ENCODE measurements at regions not wholly inside any gene's neighbourhood (a gene's known extent, or its start where the extent isn't known, plus 50 kb on each side); places are given as distances from the start of the nearest gene placed in this dataset.

DNA sequence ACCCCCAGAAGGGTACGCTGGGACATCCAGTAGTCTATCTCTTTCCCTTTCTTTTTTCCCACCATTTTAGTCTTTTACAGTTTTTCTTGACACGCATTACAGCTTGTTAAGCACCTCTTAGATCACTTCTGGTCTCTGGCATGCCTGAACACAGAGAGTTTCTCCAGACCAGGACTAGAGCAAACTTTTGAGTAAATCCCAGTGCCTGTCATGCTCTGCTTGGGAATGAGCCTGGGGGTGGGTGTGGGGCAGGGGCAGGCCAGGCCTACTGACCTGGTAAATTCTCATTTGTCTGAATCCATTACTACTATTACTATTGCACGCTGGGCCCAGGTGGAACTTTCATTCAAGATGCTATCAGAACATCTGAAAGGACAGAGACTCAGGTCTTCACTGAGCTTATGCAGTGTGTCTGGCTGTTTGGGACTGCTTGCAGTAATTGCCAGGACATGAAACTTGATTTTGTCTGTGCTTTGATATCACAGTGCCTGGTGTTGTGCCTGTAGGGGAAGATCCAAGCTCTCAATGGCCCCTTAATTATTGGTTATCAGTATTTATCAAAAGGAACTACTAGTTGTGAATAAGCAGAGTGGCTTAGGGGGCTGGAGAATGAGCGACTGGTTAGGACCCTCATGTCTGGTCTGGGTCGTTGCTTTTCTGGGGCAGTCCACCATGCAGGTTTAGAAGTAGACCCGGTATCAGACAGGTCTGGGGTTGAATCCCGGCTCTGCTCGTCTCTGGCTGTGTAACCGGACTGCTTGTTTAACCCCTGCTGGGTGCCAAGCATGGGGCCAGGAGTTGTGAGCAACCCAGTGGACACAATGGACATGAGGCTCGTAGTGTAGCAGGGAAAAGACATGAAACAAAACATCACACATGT, 196.1 kb upstream of the TLE3 start:
- intact Hi-C loops (cut with micrococcal nuclease), result no loop called here
- Mint-ChIP-seq H3K27me3 (ENCODE audit: low read depth) (peaks cover 35% of the 10 kb centered on the region), H3K4me3 (ENCODE audit: low read depth) (no peak overlapping the region), H3K9me3 (no peaks in the 10 kb centered on the region), H3K4me1 (ENCODE audit: low read depth) (no peaks in the 10 kb centered on the region), H3K36me3 (ENCODE audit: low read depth) (no peaks in the 10 kb centered on the region), H3K27ac (no peak overlapping the region)
- DNase-seq (ENCODE audit: low spot score), result no peak

DNA sequence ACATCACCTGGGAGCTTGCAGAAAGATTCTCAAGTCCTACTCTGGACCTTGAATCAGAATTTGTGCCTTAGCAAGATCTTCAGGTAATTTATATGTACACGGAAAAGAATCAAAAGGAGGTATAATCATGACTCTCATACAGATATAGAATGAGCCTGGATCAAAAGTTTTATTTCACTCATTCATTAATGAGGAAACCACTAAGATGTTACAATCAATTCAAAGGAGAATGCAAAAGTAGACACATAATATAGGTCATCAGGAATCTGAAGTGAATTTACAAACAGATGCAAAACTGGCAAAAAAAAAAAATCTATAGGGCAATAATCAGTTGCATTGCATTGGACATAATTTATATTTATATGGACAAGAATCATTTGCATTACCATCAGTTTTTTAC, 195.4 kb upstream of the TLE3 start:
- Mint-ChIP-seq H3K9me3 (no peaks in the 10 kb centered on the region), H3K4me3 (ENCODE audit: low read depth) (no peak overlapping the region), H3K4me1 (ENCODE audit: low read depth) (no peaks in the 10 kb centered on the region), H3K27ac (no peak overlapping the region), H3K27me3 (ENCODE audit: low read depth) (peaks cover 36% of the 10 kb centered on the region), H3K36me3 (ENCODE audit: low read depth) (no peaks in the 10 kb centered on the region)
- DNase-seq (ENCODE audit: low spot score), result no peak
- intact Hi-C loops (cut with micrococcal nuclease), result no loop called here

DNA sequence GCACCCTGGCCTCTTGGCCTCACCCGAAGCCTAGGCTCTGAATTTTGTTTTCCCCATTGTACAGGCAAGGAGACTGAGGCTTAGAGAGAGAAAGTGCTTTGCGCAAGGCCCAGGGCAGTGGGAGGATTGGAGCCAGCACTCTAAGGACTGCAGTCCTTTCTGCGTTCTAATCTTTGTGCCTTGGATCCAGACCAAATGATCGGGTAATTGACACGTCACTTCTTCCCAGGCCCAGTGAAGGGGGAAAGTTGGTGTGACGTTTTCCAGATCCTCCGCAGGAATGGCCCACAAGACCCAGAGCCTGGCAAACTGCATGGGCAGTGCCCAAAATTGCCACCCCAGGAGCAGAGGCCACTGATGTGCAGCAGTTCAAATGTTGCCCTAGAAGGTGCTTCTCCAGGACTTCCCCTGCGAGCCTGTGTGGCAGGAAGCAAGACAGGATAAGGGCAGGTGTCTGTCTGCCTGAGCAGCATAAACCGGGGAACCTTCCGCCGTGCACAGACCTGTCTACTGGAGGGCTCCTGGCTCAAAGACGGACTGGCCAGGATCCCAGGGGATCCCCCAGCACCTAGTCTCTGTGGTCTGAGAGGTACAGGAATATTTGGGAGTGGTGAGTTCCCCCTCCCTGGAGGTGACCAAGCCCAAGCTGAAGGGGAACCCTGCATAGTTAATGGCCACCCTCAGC, 194.5 kb upstream of the TLE3 start:
- Mint-ChIP-seq H3K9me3 (no peaks in the 10 kb centered on the region), H3K36me3 (ENCODE audit: low read depth) (no peaks in the 10 kb centered on the region), H3K4me3 (ENCODE audit: low read depth) (no peak overlapping the region), H3K27ac (no peak overlapping the region), H3K27me3 (ENCODE audit: low read depth) (peaks cover 35% of the 10 kb centered on the region), H3K4me1 (ENCODE audit: low read depth) (no peaks in the 10 kb centered on the region)
- no peak for DNase-seq (ENCODE audit: low spot score)
- intact Hi-C loops (cut with micrococcal nuclease), result no loop called here

DNA sequence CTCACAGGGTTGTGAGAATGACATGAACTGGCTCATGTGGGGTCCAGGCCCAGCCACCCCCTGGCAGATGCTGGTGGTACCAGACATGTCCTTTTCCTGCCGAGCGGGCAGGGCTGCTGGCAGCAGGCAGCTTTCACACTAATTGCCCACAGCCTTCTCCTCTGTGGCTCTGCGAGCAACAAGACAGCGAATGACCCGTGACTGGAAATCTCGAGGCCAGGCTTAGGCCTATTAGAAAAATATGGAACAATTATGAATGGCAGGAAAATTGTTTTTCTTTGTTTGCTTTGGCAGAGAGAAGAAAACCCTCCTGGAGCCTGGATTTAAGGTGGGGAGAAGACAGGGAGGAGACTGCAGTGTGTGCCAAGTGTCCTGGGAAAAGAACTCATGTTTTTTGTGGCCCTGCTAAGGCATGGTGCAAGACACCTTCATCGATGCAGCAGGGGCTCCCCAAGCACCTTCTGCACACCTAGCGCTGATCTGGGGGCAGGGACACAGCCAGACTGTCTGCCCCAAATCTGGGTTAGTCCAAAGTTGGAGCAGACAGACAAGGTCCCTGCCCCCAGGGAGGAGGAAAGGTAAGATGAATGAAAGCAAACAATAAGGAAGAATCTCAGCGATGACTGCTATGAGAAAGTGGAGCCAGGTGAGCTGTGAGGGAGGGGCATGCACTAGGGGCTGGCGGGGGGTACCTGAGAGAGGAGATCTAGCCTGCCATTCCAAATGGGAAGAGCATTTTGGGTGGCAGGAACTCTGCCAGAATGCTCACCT, 193.8 kb upstream of the TLE3 start:
- Mint-ChIP-seq H3K36me3 (ENCODE audit: low read depth) (no peaks in the 10 kb centered on the region), H3K4me3 (ENCODE audit: low read depth) (no peak overlapping the region), H3K4me1 (ENCODE audit: low read depth) (no peaks in the 10 kb centered on the region), H3K27me3 (ENCODE audit: low read depth) (peaks cover 30% of the 10 kb centered on the region), H3K9me3 (no peaks in the 10 kb centered on the region), H3K27ac (no peak overlapping the region)
- intact Hi-C loops (cut with micrococcal nuclease), result no loop called here
- no peak for DNase-seq (ENCODE audit: low spot score)

DNA sequence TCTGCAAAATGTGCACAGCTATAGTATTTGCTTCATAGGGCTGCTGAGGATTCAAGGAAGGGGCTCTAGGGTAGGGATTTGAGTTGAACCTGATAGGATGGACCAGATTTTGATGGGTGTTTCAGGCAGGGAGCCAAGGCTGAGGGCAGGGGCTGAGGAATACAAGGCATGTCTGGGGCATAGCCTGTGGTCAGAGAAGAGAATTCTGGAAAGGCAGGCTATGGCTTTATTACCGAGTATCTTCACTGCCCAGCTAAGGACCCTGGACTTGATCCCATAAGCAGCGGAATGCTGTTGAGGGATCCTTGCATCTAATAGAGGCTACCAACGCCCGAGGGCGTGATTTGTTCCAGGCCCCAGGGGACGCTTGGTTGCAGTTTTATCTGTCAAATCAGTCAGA, 193.0 kb upstream of the TLE3 start:
- no peak for DNase-seq (ENCODE audit: low spot score)
- H3K4me3 Mint-ChIP-seq (ENCODE audit: low read depth), result no peak overlapping the region
- no peaks in the 10 kb centered on the region for H3K36me3 Mint-ChIP-seq (ENCODE audit: low read depth)
- H3K9me3 Mint-ChIP-seq, result no peaks in the 10 kb centered on the region
- no peak overlapping the region for H3K27ac Mint-ChIP-seq
- peaks cover 27% of the 10 kb centered on the region for H3K27me3 Mint-ChIP-seq (ENCODE audit: low read depth)
- no peaks in the 10 kb centered on the region for H3K4me1 Mint-ChIP-seq (ENCODE audit: low read depth)
- intact Hi-C loops (cut with micrococcal nuclease), result no loop called here

DNA sequence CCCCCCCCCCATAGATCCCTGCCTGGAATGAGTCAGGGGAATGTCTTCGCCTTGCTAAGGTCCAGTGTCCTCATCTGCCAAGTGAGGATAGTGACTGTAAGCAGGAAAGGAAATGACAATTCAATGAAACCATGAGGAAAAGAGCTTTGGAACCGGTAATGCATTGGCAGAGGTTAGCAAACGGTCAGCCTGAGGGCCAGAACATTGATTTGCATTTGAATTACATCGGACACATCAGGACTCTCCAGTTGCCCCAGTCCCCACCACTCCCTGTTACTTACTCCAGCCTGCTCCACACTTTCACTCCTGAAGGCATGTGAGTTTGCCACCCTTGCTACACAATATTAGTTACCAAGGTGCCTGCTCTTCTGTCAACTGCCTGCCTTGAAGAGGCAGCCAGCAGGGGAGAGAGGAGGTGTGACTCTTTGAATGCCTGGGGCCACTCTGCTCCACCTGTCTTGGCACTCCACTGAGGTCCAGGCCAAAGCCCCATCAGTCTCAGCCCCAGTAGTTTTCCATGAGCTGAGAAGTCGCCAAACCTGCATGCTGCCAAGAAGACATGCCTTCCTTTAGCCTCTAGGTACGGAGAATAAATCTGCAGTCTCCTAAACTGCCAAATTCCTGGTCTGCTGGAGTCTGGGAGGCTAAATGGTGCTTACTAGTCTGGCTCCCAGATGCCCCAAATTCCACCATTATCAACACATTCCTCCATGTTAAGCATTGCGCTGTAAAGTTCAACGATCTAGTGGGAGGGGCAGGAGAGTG, 191.7 kb upstream of the TLE3 start:
- H3K36me3 Mint-ChIP-seq (ENCODE audit: low read depth), result no peaks in the 10 kb centered on the region
- H3K27ac Mint-ChIP-seq, result no peak overlapping the region
- no peak overlapping the region for H3K4me3 Mint-ChIP-seq (ENCODE audit: low read depth)
- no peaks in the 10 kb centered on the region for H3K4me1 Mint-ChIP-seq (ENCODE audit: low read depth)
- no peaks in the 10 kb centered on the region for H3K9me3 Mint-ChIP-seq
- intact Hi-C loops (cut with micrococcal nuclease), result no loop called here
- no peak for DNase-seq (ENCODE audit: low spot score)
- H3K27me3 Mint-ChIP-seq (ENCODE audit: low read depth), result peaks cover 22% of the 10 kb centered on the region

DNA sequence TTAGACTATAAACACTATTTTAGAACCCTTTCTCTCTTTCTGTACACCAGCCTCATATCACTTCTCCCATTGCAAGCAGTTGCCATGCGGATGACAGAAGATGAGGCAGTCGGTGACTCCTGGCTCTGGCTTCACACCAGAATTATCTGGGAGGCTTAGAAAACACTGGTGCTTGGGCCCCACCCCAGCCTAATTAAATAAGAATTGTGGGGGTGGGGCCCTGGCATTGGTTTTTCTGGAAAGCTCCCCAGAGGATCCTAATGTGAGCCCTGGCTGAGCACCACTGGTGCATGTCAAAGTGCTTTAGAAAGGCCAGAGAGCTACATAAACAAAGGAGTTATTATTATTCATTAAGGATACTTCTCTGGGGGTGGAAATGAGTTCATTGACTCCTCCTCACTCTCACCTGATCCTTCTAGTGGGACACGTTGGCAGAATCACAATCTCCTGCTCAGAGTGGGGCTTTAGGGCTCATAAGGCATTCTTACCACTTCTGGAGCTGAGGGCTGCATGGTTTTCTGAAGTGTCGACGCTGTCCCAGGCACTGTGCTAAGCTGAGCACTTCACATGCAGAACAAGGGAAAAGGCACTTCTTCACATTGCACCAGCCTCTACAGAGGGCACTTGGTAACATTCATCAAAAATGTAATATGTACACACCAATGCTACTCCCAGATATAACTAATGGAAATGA, 188.5 kb upstream of the TLE3 start:
- no peaks in the 10 kb centered on the region for H3K9me3 Mint-ChIP-seq
- no peak overlapping the region for H3K27ac Mint-ChIP-seq
- no peaks in the 10 kb centered on the region for H3K36me3 Mint-ChIP-seq (ENCODE audit: low read depth)
- peaks cover 4% of the 10 kb centered on the region for H3K4me1 Mint-ChIP-seq (ENCODE audit: low read depth)
- H3K4me3 Mint-ChIP-seq (ENCODE audit: low read depth), result no peak overlapping the region
- DNase-seq (ENCODE audit: low spot score), result no peak
- peaks cover 25% of the 10 kb centered on the region for H3K27me3 Mint-ChIP-seq (ENCODE audit: low read depth)
- intact Hi-C loops (cut with micrococcal nuclease), result no loop called here

DNA sequence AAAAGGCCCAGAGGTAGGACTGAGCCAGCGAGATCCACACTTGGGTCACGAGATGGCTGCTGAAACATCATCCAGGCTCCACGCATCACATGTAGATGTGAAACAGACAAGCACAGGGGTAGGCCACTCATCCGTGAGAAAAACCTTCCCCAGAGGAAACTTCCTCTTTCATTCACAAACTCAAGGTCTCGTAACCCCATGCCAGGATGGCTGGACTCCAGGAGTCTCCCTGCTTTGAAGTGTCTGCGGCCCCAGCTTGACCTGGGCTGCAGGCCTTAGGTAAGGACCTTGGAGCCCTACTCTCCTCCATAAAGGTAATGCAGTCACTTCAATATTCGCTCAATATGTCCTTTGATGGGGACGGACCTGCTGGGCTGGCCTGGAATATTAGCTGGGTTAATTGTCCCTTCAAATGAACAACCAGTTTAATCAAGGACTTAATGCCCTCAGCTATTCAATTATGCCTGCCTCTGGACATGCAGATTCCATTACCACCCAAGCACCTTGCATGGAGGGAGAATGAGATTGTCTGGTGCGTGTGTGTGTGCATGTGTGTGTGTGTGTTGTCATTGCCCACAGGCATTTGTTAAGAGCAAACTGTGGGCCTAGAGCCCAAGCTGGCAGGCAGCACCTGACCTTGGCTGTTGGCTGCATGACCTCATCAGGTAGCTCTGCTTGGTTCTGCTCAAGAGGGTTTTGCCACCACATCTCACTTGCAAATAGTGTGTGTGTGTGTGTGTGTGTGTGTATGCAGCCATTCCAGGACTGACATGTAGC, 186.9 kb upstream of the TLE3 start:
- Mint-ChIP-seq H3K27me3 (ENCODE audit: low read depth) (peaks cover 15% of the 10 kb centered on the region), H3K27ac (no peak overlapping the region), H3K36me3 (ENCODE audit: low read depth) (no peaks in the 10 kb centered on the region), H3K9me3 (no peaks in the 10 kb centered on the region), H3K4me3 (ENCODE audit: low read depth) (no peak overlapping the region), H3K4me1 (ENCODE audit: low read depth) (peaks cover 4% of the 10 kb centered on the region)
- DNase-seq (ENCODE audit: low spot score), result no peak
- intact Hi-C loops (cut with micrococcal nuclease), result no loop called here

DNA sequence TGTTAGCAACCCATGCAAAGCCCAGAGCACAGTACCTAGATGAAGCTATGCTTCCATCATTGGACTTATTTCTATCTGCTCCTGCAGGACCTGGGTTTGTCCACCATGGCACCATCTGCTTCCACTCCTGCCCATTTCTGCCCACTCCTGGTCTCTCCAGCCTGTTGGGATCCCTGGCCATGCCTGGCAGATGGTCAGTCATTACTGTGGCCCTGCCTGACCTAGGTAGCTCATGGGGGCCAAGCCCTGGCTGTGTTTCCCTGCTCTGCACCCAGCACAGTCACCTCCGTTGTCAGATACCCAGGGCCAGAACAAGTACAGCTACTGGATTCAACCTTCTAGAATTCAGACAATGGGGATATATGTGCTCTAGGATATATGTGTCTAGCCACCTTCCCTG, 185.8 kb upstream of the TLE3 start:
- Mint-ChIP-seq H3K4me1 (ENCODE audit: low read depth) (peaks cover 4% of the 10 kb centered on the region), H3K9me3 (no peaks in the 10 kb centered on the region), H3K27ac (no peak overlapping the region), H3K27me3 (ENCODE audit: low read depth) (peaks cover 14% of the 10 kb centered on the region), H3K4me3 (ENCODE audit: low read depth) (no peak overlapping the region), H3K36me3 (ENCODE audit: low read depth) (no peaks in the 10 kb centered on the region)
- intact Hi-C loops (cut with micrococcal nuclease), result no loop called here
- DNase-seq (ENCODE audit: low spot score), result no peak

DNA sequence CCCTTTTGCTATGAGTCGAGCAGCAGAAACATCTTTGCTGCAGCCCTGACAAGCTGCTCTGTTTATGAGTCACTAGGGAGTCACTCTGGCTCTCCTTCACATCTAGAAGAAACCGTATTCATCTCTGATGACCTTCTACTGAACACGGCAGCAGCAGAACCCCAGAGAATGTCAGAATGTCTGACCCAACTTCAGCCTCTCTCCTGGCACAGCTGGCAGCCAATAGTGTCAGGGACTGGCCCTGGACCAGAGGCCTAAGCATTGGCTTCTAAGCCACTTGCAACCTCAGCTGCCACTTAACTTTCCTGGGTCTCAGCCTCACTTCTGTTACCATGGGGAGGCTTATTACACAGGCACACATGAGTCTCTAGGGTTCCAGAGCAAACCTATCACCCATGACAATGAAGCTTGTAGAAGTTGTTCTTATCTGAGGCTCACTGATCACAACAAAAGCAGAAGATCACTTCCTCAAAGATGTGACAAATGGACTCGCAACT, 184.1 kb upstream of the TLE3 start:
- Mint-ChIP-seq H3K36me3 (ENCODE audit: low read depth) (no peaks in the 10 kb centered on the region), H3K27me3 (ENCODE audit: low read depth) (peaks cover 9% of the 10 kb centered on the region), H3K27ac (no peak overlapping the region), H3K4me3 (ENCODE audit: low read depth) (no peak overlapping the region), H3K9me3 (no peaks in the 10 kb centered on the region), H3K4me1 (ENCODE audit: low read depth) (peaks cover 4% of the 10 kb centered on the region)
- DNase-seq (ENCODE audit: low spot score), result no peak
- intact Hi-C loops (cut with micrococcal nuclease), result no loop called here

DNA sequence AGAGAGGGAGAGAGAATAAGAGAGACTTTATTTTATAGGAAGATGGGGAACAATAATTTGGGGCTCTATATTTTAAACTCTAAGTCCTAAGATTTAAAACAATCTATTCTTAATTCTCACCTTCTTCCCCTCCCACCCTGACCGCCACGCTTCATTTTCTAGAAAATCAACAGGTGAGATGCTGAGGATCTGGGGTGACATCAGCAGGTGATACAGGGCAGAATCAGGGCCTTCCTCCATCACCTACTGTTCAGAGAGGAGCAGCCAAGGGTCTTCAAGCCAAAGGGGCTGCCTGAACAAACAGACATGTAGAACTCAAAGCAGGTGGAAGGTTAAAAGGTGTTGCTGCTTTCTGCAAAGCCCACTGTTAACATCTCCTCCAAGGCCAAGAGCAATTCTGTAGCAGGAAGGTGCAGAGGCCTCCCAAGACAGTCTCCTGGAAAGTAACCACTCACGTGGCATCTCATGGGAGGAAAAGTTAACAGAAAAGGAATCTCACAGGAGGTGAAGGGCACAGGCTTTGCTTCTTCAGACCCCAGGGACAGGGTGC, 183.6 kb upstream of the TLE3 start:
- peaks cover 8% of the 10 kb centered on the region for H3K27me3 Mint-ChIP-seq (ENCODE audit: low read depth)
- no peak overlapping the region for H3K27ac Mint-ChIP-seq
- peaks cover 4% of the 10 kb centered on the region for H3K4me1 Mint-ChIP-seq (ENCODE audit: low read depth)
- H3K36me3 Mint-ChIP-seq (ENCODE audit: low read depth), result no peaks in the 10 kb centered on the region
- no peaks in the 10 kb centered on the region for H3K9me3 Mint-ChIP-seq
- H3K4me3 Mint-ChIP-seq (ENCODE audit: low read depth), result no peak overlapping the region
- intact Hi-C loops (cut with micrococcal nuclease), result no loop called here
- no peak for DNase-seq (ENCODE audit: low spot score)

Measured in activated T-helper 2 cell treated with anti-CD3 and anti-CD28 coated beads, Interferon-gamma antibody, Interleukin-2, Interleukin-4, amounts not matched to agents 10 μg/mL and 5 μg/mL and 100 μg/mL, durations not matched to agents 14 hours and 24 hours and 36 hours (primary cell).